ENCODE measurements at regions not wholly inside any gene's neighbourhood (a gene's known extent, or its start where the extent isn't known, plus 50 kb on each side); places are given as distances from the start of the nearest gene placed in this dataset.

GRCh38 chr9:11779971-11780370, 913.2 kb upstream of the TYRP1 start:
- Histone ChIP-seq H3K4me3 (ENCODE audit: low read depth, low read length, poor library complexity, severe bottlenecking) (no peak overlapping the region), H3K27ac (ENCODE audit: low read depth, low read length, poor library complexity, severe bottlenecking) (no peak overlapping the region), H3K27me3 (replicated peaks; ENCODE audit: insufficient read depth, low read depth, low read length, poor library complexity) (no peaks in the 10 kb centered on the region), H3K4me1 (ENCODE audit: insufficient read depth, low read length, poor library complexity, severe bottlenecking) (no peaks in the 10 kb centered on the region), H3K9me3 (ENCODE audit: low read depth, low read length, poor library complexity, severe bottlenecking) (no peaks in the 10 kb centered on the region), H3K36me3 (ENCODE audit: insufficient read depth, low read length, poor library complexity, severe bottlenecking) (no peaks in the 10 kb centered on the region)
- no peak for DNase-seq (ENCODE audit: low spot score)
- ChIA-PET CTCF (no interaction called here), POLR2A (ENCODE audit: low non-redundant PET) (no interaction called here)
- TF ChIP-seq EZH2 (IDR thresholded peaks at IDR 0.05; ENCODE audit: borderline replicate concordance, low read depth, low read length, poor library complexity, severe bottlenecking) (no peak), CTCF (conservative IDR thresholded peaks at IDR 0.05; ENCODE audit: low read depth, low read length) (no peak)
- intact Hi-C loops (cut with micrococcal nuclease; ENCODE audit: unreplicated experiment) = no loop called here
- no TSS peak for BruUV-seq (replicated peaks)

- CTCF ChIA-PET = no interaction called here
- DNase-seq (ENCODE audit: low spot score) = no peak
- Histone ChIP-seq H3K4me3 (ENCODE audit: low read depth, low read length, poor library complexity, severe bottlenecking) (no peak overlapping the region), H3K4me1 (ENCODE audit: insufficient read depth, low read length, poor library complexity, severe bottlenecking) (no peaks in the 10 kb centered on the region), H3K36me3 (ENCODE audit: insufficient read depth, low read length, poor library complexity, severe bottlenecking) (no peaks in the 10 kb centered on the region), H3K27ac (ENCODE audit: low read depth, low read length, poor library complexity, severe bottlenecking) (no peak overlapping the region), H3K27me3 (replicated peaks; ENCODE audit: insufficient read depth, low read depth, low read length, poor library complexity) (no peaks in the 10 kb centered on the region), H3K9me3 (ENCODE audit: low read depth, low read length, poor library complexity, severe bottlenecking) (no peaks in the 10 kb centered on the region)
- BruUV-seq (replicated peaks) = no TSS peak
- TF ChIP-seq EZH2 (IDR thresholded peaks at IDR 0.05; ENCODE audit: borderline replicate concordance, low read depth, low read length, poor library complexity, severe bottlenecking) (no peak), CTCF (conservative IDR thresholded peaks at IDR 0.05; ENCODE audit: low read depth, low read length) (no peak)
- intact Hi-C loops (cut with micrococcal nuclease; ENCODE audit: unreplicated experiment) = no loop called here
- POLR2A ChIA-PET (ENCODE audit: low non-redundant PET) = no interaction called here
These were observed 900.3 kb upstream of the TYRP1 start for GRCh38 chr9:11792870-11793269.

GRCh38 chr9:11794984-11795383, 898.2 kb upstream of the TYRP1 start:
- Histone ChIP-seq H3K27me3 (replicated peaks; ENCODE audit: insufficient read depth, low read depth, low read length, poor library complexity) (no peaks in the 10 kb centered on the region), H3K27ac (ENCODE audit: low read depth, low read length, poor library complexity, severe bottlenecking) (no peak overlapping the region), H3K4me1 (ENCODE audit: insufficient read depth, low read length, poor library complexity, severe bottlenecking) (no peaks in the 10 kb centered on the region), H3K4me3 (ENCODE audit: low read depth, low read length, poor library complexity, severe bottlenecking) (no peak overlapping the region), H3K36me3 (ENCODE audit: insufficient read depth, low read length, poor library complexity, severe bottlenecking) (no peaks in the 10 kb centered on the region), H3K9me3 (ENCODE audit: low read depth, low read length, poor library complexity, severe bottlenecking) (no peaks in the 10 kb centered on the region)
- ChIA-PET CTCF (no interaction called here), POLR2A (ENCODE audit: low non-redundant PET) (no interaction called here)
- no peak for DNase-seq (ENCODE audit: low spot score)
- BruUV-seq (replicated peaks) = no TSS peak
- TF ChIP-seq CTCF (conservative IDR thresholded peaks at IDR 0.05; ENCODE audit: low read depth, low read length) = no peak
- TF ChIP-seq EZH2 (IDR thresholded peaks at IDR 0.05; ENCODE audit: borderline replicate concordance, low read depth, low read length, poor library complexity, severe bottlenecking) = no peak
- intact Hi-C loops (cut with micrococcal nuclease; ENCODE audit: unreplicated experiment) = no loop called here
